ENCODE measurements at regions not wholly inside any gene's neighbourhood (a gene's known extent, or its start where the extent isn't known, plus 50 kb on each side); places are given as distances from the start of the nearest gene placed in this dataset.

- ChIA-PET CTCF (no interaction called here), POLR2A (no interaction called here)
- DNase-seq: no peak
- TF ChIP-seq, protein P1, sequence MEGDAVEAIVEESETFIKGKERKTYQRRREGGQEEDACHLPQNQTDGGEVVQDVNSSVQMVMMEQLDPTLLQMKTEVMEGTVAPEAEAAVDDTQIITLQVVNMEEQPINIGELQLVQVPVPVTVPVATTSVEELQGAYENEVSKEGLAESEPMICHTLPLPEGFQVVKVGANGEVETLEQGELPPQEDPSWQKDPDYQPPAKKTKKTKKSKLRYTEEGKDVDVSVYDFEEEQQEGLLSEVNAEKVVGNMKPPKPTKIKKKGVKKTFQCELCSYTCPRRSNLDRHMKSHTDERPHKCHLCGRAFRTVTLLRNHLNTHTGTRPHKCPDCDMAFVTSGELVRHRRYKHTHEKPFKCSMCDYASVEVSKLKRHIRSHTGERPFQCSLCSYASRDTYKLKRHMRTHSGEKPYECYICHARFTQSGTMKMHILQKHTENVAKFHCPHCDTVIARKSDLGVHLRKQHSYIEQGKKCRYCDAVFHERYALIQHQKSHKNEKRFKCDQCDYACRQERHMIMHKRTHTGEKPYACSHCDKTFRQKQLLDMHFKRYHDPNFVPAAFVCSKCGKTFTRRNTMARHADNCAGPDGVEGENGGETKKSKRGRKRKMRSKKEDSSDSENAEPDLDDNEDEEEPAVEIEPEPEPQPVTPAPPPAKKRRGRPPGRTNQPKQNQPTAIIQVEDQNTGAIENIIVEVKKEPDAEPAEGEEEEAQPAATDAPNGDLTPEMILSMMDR (IDR thresholded peaks at IDR 0.05): no peak
- H3K4me1 Mint-ChIP-seq (ENCODE audit: low read depth): no peaks in the 10 kb centered on the region
- H3K27ac Mint-ChIP-seq: no peak overlapping the region
- H3K9me3 Mint-ChIP-seq: peaks cover 15% of the 10 kb centered on the region
- ATAC-seq: no peak
- no peaks in the 10 kb centered on the region for H3K27me3 Mint-ChIP-seq
- H3K4me3 Mint-ChIP-seq: no peak overlapping the region
- intact Hi-C loops (cut with micrococcal nuclease): no loop called here
- H3K36me3 Mint-ChIP-seq (ENCODE audit: low read depth): peaks cover 1% of the 10 kb centered on the region
Measured at GRCh38 chr1:95753382-95754016, 519.5 kb downstream of the RWDD3 start.

GRCh38 chr1:95754412-95754811 is 520.4 kb downstream of the RWDD3 start:
- Mint-ChIP-seq H3K27me3 (no peaks in the 10 kb centered on the region), H3K4me3 (no peak overlapping the region), H3K4me1 (ENCODE audit: low read depth) (no peaks in the 10 kb centered on the region), H3K36me3 (ENCODE audit: low read depth) (peaks cover 1% of the 10 kb centered on the region), H3K27ac (no peak overlapping the region), H3K9me3 (peaks cover 15% of the 10 kb centered on the region)
- ChIA-PET CTCF (no interaction called here), POLR2A (no interaction called here)
- no peak for ATAC-seq
- intact Hi-C loops (cut with micrococcal nuclease): no loop called here
- no peak for DNase-seq
- TF ChIP-seq, protein P1 (IDR thresholded peaks at IDR 0.05): no peak

DNA sequence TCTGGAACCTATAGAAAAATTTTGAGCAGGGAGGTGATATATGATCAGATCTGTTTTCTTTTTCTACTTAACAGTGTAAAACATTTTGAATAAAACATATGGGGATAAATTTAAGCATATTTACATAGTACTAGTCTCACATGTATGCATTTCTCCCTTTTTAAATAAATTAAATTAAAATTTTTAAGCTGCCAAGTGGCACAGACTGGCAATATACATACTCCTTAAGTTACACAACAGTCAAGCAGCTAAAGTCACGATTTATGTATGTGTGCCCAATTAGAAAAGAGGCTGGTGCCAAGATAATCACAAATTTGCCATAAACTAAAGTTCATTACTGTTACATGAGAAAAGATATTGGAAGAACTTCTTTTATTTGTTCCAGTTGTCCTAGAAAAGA is 532.0 kb downstream of the RWDD3 start:
- ATAC-seq (no peak), DNase-seq (no peak)
- TF ChIP-seq, protein P1 (IDR thresholded peaks at IDR 0.05): no peak
- POLR2A ChIA-PET: interaction anchor here (0.7 kb wide), 1 partner anchor 40 kb away, joined by 3 read pairs; no protein-coding TSS in a partner anchor
- no peaks in the 10 kb centered on the region for H3K36me3 Mint-ChIP-seq (ENCODE audit: low read depth)
- no peaks in the 10 kb centered on the region for H3K27me3 Mint-ChIP-seq
- peaks cover 12% of the 10 kb centered on the region for H3K9me3 Mint-ChIP-seq
- no peaks in the 10 kb centered on the region for H3K4me1 Mint-ChIP-seq (ENCODE audit: low read depth)
- intact Hi-C loops (cut with micrococcal nuclease): no loop called here
- CTCF ChIA-PET: interaction anchor here (0.7 kb wide), 1 partner anchor 10 kb away, joined by 3 read pairs; no protein-coding TSS in a partner anchor
- no peak overlapping the region for H3K4me3 Mint-ChIP-seq
- H3K27ac Mint-ChIP-seq: no peak overlapping the region

DNA sequence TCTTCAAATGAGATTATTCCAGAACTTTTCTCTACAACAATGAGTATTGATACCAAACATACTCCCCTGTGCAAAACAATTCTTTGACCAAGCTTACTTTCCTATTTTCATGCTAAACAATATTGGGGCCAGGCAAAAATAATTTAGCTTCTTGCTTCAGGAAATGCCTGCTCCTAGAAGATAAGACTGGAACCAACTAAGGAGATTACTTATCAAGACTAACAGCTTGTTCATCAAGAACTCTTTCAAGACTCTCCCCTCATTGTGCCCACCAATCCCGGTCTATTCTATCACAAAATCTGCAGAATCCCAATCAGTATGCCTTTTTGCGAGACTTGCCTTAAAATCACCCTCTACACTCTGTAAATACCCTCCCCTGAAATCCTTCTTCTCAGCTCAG is 536.6 kb downstream of the RWDD3 start:
- CTCF ChIA-PET: no interaction called here
- no peaks in the 10 kb centered on the region for H3K4me1 Mint-ChIP-seq (ENCODE audit: low read depth)
- no peaks in the 10 kb centered on the region for H3K27me3 Mint-ChIP-seq

DNA sequence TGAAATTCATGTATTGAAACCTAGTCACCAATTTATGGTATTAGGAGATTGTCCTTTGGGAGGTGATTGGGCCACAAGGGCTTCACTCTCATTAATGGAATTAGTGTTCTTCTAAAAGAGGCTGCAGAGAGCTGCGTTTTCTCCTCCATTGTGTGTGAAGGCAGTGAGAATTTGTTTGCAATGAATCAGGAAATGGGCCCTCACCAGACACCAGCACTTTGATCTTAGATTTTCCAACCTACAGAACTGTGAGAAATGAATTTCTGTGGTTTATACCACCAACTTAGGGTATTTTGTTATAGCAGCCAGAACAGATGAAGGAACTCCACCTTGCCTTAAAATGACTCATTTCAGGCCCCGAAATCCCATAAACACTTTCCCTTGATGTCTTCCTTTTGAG is 544.2 kb downstream of the RWDD3 start:
- Mint-ChIP-seq H3K27me3 (no peaks in the 10 kb centered on the region), H3K4me1 (ENCODE audit: low read depth) (no peaks in the 10 kb centered on the region), H3K36me3 (ENCODE audit: low read depth) (no peaks in the 10 kb centered on the region), H3K9me3 (peaks cover 4% of the 10 kb centered on the region), H3K27ac (no peak overlapping the region), H3K4me3 (no peak overlapping the region)
- POLR2A ChIA-PET: no interaction called here
- CTCF ChIA-PET: no interaction called here
- TF ChIP-seq, protein P1 (IDR thresholded peaks at IDR 0.05): no peak
- DNase-seq: no peak
- intact Hi-C loops (cut with micrococcal nuclease): no loop called here
- no peak for ATAC-seq

More for the DNA sequence above, 536.6 kb downstream of the RWDD3 start:
- Mint-ChIP-seq H3K36me3 (ENCODE audit: low read depth) (no peaks in the 10 kb centered on the region), H3K4me3 (no peak overlapping the region), H3K9me3 (peaks cover 5% of the 10 kb centered on the region), H3K27ac (no peak overlapping the region)
- intact Hi-C loops (cut with micrococcal nuclease): no loop called here
- DNase-seq (no peak), ATAC-seq (no peak)
- POLR2A ChIA-PET: no interaction called here
- TF ChIP-seq, protein P1 (IDR thresholded peaks at IDR 0.05): no peak

Measured in activated CD8-positive, alpha-beta T cell treated with anti-CD3 and anti-CD28 coated beads for 36 hours (primary cell).